Dendritic cell treated with granulocyte-macrophage colony-stimulating factor and Interleukin-4, amounts not matched to agents 40 ng/mL and 50 ng/mL, for 4 days (primary cell): ENCODE measurements at regions not wholly inside any gene's neighbourhood (a gene's known extent, or its start where the extent isn't known, plus 50 kb on each side); places are given as distances from the start of the nearest gene placed in this dataset.

Experiments used
- H3K27ac Mint-ChIP-seq: one replicate; pipeline ENCODE4 v1.8.0; 2022; ENCODE audit warnings: mild to moderate bottlenecking, mixed read lengths
- H3K27me3 Mint-ChIP-seq: one replicate; pipeline ENCODE4 v1.8.0; 2022; ENCODE audit warnings: mild to moderate bottlenecking, mixed read lengths
- H3K36me3 Mint-ChIP-seq: one replicate; pipeline ENCODE4 v1.8.0; 2022; ENCODE audit warnings: low read depth, mixed read lengths
- H3K4me1 Mint-ChIP-seq: one replicate; pipeline ENCODE4 v1.8.0; 2022; ENCODE audit warnings: low read depth, mixed read lengths
- H3K4me3 Mint-ChIP-seq: one replicate; pipeline ENCODE4 v1.8.0; 2022; ENCODE audit warnings: mild to moderate bottlenecking, moderate library complexity, mixed read lengths
- H3K9me3 Mint-ChIP-seq: one replicate; pipeline ENCODE4 v1.8.0; 2022; ENCODE audit warnings: mixed read lengths
- intact Hi-C: fragments of 100-400 bp; cut with micrococcal nuclease; formaldehyde crosslinking; loops from one replicate; pipeline ENCODE4 v1.15.0; 2022

DNA sequence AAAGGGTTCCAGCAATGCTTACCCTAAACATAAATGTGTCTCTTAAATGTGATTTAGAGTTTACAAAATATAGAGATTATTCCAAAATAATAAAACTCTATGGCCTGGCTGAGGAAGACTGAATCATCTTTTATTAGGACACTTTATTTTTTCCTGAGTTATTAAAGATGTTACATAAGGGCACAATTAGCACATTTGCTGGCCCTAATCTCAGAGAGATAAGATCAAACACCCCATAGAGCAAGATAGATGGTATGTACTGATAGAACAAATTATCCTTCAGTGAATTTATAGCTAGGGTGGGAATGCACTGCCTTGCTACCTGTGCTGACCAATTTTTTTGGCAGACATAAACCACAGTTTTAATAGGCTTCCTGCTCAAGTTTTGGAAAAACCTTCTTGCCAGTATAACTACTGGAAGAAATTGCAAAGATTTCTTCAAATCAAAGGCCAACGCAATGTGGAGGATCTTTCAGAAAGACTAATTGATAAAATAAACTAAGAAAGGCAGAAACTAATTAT lies 367.1 kb upstream of the MPDZ start:
- Mint-ChIP-seq H3K4me3 (no peak overlapping the region), H3K36me3 (no peaks in the 10 kb centered on the region), H3K4me1 (no peaks in the 10 kb centered on the region), H3K9me3 (peaks cover 28% of the 10 kb centered on the region), H3K27ac (no peak overlapping the region), H3K27me3 (no peaks in the 10 kb centered on the region)
- intact Hi-C loops, result no loop called here

DNA sequence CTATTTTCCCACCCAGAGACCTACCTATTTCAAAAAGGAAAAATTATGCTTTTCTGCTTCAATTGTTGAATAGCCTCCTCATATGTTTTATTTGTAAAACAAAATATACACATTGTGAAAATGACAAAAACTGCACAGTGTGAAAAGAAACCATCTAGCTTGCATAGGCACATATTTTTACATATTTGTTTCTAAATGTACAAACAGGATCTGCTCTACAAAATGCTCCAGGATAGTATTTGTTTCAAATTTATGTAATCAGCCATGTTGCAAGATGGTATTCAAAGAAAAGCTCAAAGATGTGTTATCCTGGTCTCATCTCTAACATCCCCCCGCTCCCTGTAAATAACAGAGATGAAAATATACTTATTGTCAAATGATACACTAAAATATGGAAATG lies 366.1 kb upstream of the MPDZ start:
- Mint-ChIP-seq H3K27ac (no peak overlapping the region), H3K27me3 (no peaks in the 10 kb centered on the region), H3K36me3 (no peaks in the 10 kb centered on the region), H3K4me1 (no peaks in the 10 kb centered on the region), H3K9me3 (peaks cover 18% of the 10 kb centered on the region), H3K4me3 (no peak overlapping the region)
- intact Hi-C loops, result no loop called here

DNA sequence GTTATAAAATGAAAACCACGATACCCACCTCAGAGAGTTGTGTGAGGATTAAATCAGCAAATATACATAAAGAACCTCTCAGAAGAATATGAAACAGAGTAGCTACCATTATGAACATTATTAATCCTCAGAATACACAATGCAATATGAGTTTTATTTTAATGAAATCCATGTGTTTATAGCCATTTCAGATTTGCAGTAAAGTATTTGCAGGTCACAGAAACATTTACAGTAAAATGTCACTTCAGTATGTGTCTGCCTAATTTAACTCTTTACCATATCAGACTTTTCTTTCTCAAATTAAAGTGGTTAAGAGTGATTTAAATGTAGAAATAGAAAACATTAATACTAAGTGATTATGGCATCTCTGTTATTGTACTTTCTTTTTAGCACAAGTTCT lies 365.2 kb upstream of the MPDZ start:
- Mint-ChIP-seq H3K4me1 (no peaks in the 10 kb centered on the region), H3K9me3 (peaks cover 17% of the 10 kb centered on the region), H3K27ac (no peak overlapping the region), H3K36me3 (no peaks in the 10 kb centered on the region), H3K27me3 (no peaks in the 10 kb centered on the region), H3K4me3 (no peak overlapping the region)
- intact Hi-C loops, result no loop called here

DNA sequence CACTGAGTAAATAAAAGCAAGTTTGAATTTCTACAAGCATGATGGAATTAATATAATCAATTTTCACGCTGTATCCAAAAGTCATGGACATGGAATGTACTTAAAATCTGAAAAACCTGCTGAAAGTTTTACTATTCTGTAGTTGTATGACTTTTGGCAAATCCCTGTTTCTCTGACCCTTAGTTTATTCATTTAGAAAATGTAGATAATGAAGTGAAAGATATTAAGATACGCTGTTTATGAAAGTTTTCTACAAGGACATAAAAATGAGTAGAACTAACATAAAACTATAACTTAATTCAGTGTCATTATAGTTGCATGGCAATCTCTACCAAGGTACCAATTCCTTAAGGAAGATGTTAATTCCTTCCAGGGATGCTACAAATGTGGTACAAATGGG lies 363.2 kb upstream of the MPDZ start:
- intact Hi-C loops, result no loop called here
- peaks cover 14% of the 10 kb centered on the region for H3K9me3 Mint-ChIP-seq
- no peak overlapping the region for H3K27ac Mint-ChIP-seq
- no peaks in the 10 kb centered on the region for H3K27me3 Mint-ChIP-seq
- no peaks in the 10 kb centered on the region for H3K36me3 Mint-ChIP-seq
- H3K4me1 Mint-ChIP-seq, result no peaks in the 10 kb centered on the region
- no peak overlapping the region for H3K4me3 Mint-ChIP-seq

DNA sequence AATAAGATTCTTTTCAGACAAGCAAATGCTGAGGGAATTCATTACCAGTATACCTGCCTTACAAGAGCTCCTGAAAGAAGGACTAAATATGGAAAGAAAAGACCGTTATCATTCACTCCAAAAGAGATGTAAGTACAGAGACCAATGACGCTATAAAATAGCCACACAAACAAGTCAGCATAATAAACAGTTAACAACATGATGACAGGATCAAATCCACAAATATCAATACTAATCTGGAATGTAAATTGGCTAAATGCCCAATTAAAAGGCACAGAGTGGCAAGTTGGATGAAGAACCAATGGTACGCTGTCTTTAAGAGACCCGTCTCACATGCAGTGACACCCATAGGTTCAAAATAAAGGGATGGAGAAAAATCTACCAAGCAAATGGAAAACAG lies 349.6 kb upstream of the MPDZ start:
- Mint-ChIP-seq H3K4me3 (no peak overlapping the region), H3K27me3 (no peaks in the 10 kb centered on the region)
- intact Hi-C loops, result no loop called here

DNA sequence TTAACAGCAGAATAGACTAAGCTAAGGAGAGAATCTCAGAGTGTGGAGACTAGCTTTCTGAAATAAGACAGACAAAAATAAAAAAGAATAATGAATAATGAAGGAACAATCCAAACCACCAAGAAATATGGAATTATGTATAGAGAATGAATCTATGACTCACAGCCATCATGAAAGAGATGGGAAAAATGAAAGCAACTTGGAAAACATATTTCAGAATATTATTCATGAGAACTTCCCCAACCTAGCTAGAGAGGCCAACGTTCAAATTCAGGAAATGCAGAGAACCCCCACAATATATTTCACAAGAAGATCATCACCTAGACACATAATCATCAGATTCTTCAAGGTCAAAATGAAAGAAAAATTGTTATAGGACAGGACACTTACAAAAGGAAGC lies 349.0 kb upstream of the MPDZ start:
- intact Hi-C loops, result no loop called here
- H3K4me3 Mint-ChIP-seq, result no peak overlapping the region
- no peak overlapping the region for H3K27ac Mint-ChIP-seq
- H3K36me3 Mint-ChIP-seq, result no peaks in the 10 kb centered on the region
- H3K9me3 Mint-ChIP-seq, result peaks cover 58% of the 10 kb centered on the region
- H3K27me3 Mint-ChIP-seq, result no peaks in the 10 kb centered on the region
- no peaks in the 10 kb centered on the region for H3K4me1 Mint-ChIP-seq

More for the DNA sequence above, 349.6 kb upstream of the MPDZ start:
- no peak overlapping the region for H3K27ac Mint-ChIP-seq
- no peaks in the 10 kb centered on the region for H3K4me1 Mint-ChIP-seq
- no peaks in the 10 kb centered on the region for H3K36me3 Mint-ChIP-seq
- H3K9me3 Mint-ChIP-seq, result peaks cover 61% of the 10 kb centered on the region

DNA sequence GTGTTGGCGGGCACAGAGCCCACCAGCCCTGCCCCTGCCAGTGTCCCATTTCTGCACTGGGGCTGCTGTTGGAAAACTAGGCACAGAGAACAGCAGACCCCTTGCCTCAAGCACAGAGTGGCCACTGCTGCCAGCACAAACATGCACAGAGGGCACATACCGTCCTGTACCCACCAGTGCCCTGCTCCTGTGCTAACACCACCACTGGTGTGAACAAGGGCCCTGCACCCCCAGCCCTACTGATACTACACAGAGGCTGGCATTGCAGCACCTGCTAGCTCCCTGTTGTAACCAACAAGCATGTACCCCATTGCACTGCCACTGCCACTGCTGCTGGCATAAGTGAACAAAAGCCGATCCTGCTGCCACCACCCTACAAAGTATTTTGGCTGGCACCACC lies 348.0 kb upstream of the MPDZ start:
- no peak overlapping the region for H3K4me3 Mint-ChIP-seq
- H3K27ac Mint-ChIP-seq, result no peak overlapping the region
- peaks cover 55% of the 10 kb centered on the region for H3K9me3 Mint-ChIP-seq
- H3K27me3 Mint-ChIP-seq, result no peaks in the 10 kb centered on the region
- intact Hi-C loops, result no loop called here
- H3K4me1 Mint-ChIP-seq, result no peaks in the 10 kb centered on the region
- H3K36me3 Mint-ChIP-seq, result no peaks in the 10 kb centered on the region

DNA sequence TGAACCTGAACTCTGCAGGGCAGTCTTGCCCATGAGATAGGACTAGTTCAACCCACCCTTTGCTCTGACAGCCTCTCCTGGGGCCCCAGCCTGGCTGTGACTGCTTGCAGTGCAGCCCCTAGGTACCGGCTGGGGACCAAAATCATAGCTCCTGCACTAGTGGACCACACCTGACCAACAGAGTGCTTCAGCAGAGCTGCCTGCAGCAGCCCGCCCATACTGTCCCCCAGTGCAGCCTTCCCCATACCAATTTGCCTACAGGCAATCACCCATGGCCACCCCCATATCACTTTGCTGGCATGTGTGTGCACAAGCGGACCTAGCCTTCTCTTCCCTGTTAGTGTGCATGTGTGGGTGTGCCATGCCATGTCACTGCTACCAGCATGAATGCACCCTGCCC lies 347.6 kb upstream of the MPDZ start:
- Mint-ChIP-seq H3K36me3 (no peaks in the 10 kb centered on the region), H3K27ac (no peak overlapping the region), H3K4me1 (no peaks in the 10 kb centered on the region), H3K9me3 (peaks cover 55% of the 10 kb centered on the region), H3K27me3 (no peaks in the 10 kb centered on the region), H3K4me3 (no peak overlapping the region)
- intact Hi-C loops, result no loop called here

DNA sequence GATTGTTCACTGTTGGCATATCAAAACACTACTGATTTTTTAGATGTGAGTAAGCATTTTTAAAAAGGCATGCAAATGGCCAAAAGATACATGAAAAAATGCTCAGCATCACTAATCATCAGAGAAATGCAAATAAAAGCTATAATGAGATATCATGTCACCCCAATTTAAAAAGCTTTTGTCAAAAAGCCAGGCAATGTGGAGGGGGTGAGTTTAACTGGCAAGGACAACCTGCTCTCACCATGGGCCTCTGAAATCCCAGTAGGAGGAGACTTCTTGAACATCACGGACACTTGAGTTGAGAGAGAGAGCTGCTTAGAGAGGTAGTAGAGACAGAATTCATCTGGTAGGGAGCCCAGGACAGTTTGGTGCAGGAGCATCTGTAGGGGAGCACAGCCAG lies 347.1 kb upstream of the MPDZ start:
- no peaks in the 10 kb centered on the region for H3K4me1 Mint-ChIP-seq
- H3K4me3 Mint-ChIP-seq, result no peak overlapping the region
- no peaks in the 10 kb centered on the region for H3K36me3 Mint-ChIP-seq
- intact Hi-C loops, result no loop called here
- peaks cover 51% of the 10 kb centered on the region for H3K9me3 Mint-ChIP-seq
- no peaks in the 10 kb centered on the region for H3K27me3 Mint-ChIP-seq
- no peak overlapping the region for H3K27ac Mint-ChIP-seq

DNA sequence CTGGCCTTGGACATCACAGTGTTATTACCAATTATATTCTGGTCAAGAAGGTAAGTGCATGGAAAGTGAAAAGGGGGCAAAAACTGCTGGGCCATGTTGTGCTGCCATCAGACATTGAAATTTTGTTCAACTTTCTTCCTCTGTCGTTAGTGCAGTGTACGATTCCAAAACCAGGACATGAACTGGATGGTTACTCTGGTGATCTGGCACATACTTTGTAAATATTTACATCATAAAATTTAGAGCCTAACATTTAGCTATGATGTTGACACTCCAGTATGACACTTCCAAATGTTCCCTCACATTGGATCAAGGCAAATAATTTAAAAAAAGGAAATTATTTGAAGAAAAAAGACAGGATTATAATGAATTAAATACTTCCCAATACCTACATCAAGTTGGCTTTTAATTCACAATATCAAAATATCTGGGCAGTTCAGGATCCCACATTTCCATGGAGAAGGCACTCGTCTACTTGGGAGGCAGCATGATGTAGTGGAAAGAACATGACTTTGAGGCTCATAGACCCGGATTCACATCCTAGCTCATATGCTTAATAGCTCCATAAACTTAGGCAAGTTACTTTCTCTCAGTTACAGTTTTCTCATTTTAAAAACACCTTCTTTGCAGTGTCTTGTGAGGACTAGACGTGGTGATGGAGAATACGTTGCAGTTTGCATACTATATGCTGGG lies 342.5 kb upstream of the MPDZ start:
- Mint-ChIP-seq H3K27me3 (no peaks in the 10 kb centered on the region), H3K4me3 (no peak overlapping the region), H3K36me3 (no peaks in the 10 kb centered on the region), H3K4me1 (no peaks in the 10 kb centered on the region), H3K27ac (no peak overlapping the region), H3K9me3 (peaks cover 8% of the 10 kb centered on the region)
- intact Hi-C loops, result no loop called here

DNA sequence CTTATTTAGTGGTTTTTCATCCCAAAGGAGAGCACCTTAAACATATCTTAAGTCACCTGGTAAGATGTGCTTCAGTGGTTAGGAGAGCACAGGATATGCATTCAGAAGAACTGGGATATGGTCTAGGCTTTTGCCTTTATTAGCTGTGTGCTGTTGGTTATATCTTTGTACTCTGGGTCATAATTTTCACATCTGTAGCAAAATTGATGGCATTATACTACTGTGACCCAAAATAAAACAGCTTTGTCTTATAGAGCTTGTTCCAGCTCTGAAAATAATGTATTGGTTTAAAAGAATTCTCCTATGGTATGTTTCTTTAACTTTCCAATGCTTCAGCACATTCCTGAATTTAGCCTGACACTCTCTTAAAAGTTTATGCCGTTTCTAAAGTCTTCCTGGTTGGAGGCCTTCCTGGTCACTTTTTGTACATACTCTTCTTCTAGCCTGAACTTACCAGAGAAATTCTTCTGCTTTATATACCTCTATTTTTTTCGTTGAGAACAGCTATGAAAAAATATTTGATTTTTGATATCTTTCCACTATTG lies 337.1 kb upstream of the MPDZ start:
- Mint-ChIP-seq H3K4me3 (no peak overlapping the region), H3K9me3 (no peaks in the 10 kb centered on the region)
- intact Hi-C loops, result no loop called here

DNA sequence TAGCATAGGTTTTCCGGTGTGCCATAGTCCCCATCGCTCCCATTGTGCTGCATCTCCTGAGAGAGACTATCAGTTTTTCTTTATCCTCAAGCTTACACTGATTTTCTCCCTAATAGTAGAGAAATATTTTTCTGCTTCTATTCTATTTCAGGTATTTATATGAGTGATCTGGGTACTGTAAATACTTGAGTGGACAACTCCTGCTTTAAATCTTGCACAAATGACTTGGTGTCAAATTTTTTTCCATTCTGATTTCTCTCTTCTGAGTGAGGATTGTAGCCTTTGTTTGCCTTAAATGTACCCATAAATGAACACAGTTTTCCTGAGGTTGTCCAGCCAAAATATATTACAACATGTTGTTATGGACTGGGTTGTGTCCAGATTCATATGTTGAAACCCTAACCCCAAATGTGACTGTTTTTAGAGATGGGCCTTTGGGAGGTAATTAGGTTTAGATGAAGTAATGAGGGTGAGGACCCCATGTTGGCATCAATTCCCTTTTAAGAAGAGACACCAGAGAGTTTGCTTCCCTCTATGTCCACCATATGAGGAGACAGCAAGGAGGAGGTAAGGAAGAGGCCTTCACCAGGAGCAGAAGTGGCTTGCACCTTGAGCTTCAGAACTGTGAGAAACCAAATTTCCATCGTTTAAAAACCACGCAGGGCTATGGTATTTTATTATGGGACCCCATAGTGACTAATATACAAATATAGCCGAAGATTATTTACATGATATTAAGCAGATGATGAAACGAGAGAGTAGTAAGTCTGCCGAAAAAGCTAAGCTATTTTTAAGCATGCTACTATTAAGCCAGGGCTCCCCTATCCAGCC lies 336.4 kb upstream of the MPDZ start:
- Mint-ChIP-seq H3K4me3 (no peak overlapping the region), H3K27me3 (no peaks in the 10 kb centered on the region), H3K27ac (no peak overlapping the region), H3K9me3 (no peaks in the 10 kb centered on the region), H3K36me3 (no peaks in the 10 kb centered on the region), H3K4me1 (no peaks in the 10 kb centered on the region)
- intact Hi-C loops, result no loop called here

More for the DNA sequence above, 337.1 kb upstream of the MPDZ start:
- H3K36me3 Mint-ChIP-seq, result no peaks in the 10 kb centered on the region
- no peaks in the 10 kb centered on the region for H3K4me1 Mint-ChIP-seq
- no peak overlapping the region for H3K27ac Mint-ChIP-seq
- no peaks in the 10 kb centered on the region for H3K27me3 Mint-ChIP-seq

DNA sequence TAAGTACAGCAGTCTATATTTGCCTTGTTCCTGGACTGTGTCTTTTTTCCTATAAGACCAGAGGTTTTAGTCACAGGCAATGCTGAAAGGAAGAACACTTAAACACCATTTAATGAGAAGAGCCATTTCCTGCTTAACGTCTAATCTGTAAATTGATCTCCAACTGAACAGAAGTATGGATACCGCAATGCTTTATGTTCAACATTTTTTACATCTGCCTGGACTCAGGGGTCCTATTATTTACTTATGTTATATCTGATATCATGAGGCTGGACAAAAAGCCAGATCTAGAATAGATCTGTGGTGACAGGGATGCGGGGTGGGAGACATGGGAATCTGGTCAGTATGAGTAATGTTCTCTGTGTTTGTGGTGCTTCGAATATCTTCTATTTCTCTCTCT lies 334.6 kb upstream of the MPDZ start:
- Mint-ChIP-seq H3K4me3 (no peak overlapping the region), H3K4me1 (no peaks in the 10 kb centered on the region), H3K9me3 (no peaks in the 10 kb centered on the region), H3K27me3 (no peaks in the 10 kb centered on the region), H3K36me3 (no peaks in the 10 kb centered on the region), H3K27ac (no peak overlapping the region)
- intact Hi-C loops, result no loop called here

DNA sequence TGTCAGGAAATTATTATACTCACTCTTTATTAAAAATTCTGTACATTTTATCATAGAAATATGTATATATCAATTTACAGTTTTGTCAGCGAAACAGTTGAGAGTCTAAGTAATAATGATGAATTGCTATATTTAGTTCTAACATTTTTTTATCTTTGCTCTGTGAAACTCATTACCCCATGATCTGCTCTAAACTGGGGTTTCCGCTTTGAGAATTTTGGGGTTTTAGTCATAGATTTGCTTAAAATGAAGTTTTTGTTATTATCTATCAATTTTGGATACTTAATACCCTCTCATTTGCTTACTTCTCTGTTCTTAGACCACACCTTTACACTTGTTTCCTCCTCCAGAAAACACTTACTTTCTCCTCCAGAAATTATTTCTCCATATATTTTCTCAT lies 333.8 kb upstream of the MPDZ start:
- H3K4me3 Mint-ChIP-seq, result no peak overlapping the region
- H3K27ac Mint-ChIP-seq, result no peak overlapping the region
- no peaks in the 10 kb centered on the region for H3K36me3 Mint-ChIP-seq
- intact Hi-C loops, result no loop called here
- H3K9me3 Mint-ChIP-seq, result no peaks in the 10 kb centered on the region
- no peaks in the 10 kb centered on the region for H3K4me1 Mint-ChIP-seq
- H3K27me3 Mint-ChIP-seq, result no peaks in the 10 kb centered on the region
